ENCODE measurements at regions not wholly inside any gene's neighbourhood (a gene's known extent, or its start where the extent isn't known, plus 50 kb on each side); places are given as distances from the start of the nearest gene placed in this dataset.
"Not testable (repeated sequence)": the region's sequence is repeated elsewhere in the genome, so short reads cannot be mapped to it uniquely, and the experiment has no call there.

GRCh38 chr6:125647391-125647790, 102.0 kb upstream of the HEY2 start:
- intact Hi-C loops (cut with micrococcal nuclease) = loop anchor here (10.0 kb wide), 1 partner anchor 337 kb away; the partner anchor contains the start of gene TRMT11
- POLR2A ChIA-PET = no interaction called here
- H3K9me1 ChIP-seq (ENCODE audit: control insufficient read depth, insufficient read depth, low read length) = no peaks in the 10 kb centered on the region

DNA sequence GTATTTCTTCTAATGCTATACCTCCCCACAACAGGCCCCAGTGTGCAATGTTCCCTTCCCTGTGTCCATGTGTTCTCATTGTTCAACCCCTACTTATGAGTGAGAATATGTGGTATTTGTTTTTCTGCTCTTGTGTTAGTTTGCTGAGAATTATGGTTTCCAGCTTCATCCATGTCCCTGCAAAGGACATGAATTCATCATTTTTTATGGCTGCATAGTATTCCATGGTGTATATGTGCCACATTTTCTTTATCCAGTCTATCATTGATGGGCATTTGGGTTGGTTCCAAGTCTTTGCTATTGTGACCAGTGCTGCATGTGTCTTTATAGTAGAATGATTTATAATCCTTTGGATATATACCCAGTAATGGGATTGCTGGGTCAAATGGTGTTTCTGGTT, 95.7 kb upstream of the HEY2 start:
- H3K27ac ChIP-seq (ENCODE audit: extremely low read depth, low read depth, low read length); H3K9me1 ChIP-seq (ENCODE audit: control insufficient read depth, insufficient read depth, low read length); H3K4me2 ChIP-seq (ENCODE audit: insufficient read depth, low read length); DNase-seq (ENCODE audit: extremely low read depth in 1 of 4, low spot score in 3 of 4); H3K4me1 ChIP-seq (replicated peaks in 1 of 2; ENCODE audit: control insufficient read depth in 2 of 2, insufficient read depth in 2 of 2, low read length in 2 of 2); CTCF ChIA-PET (ENCODE audit: low intra/inter-chr PET ratio); intact Hi-C loops (cut with micrococcal nuclease); BruUV-seq (replicated peaks); FAIRE-seq; H3K79me2 ChIP-seq (ENCODE audit: control insufficient read depth, insufficient read depth, low read length); H2AFZ ChIP-seq (ENCODE audit: low read depth, low read length); ATAC-seq; H4K20me1 ChIP-seq (replicated peaks; ENCODE audit: control insufficient read depth, insufficient read depth, low read length); in situ Hi-C loops (cut with MboI); H3K9ac ChIP-seq (ENCODE audit: insufficient read depth in 1 of 2, low read depth in 2 of 2, low read length in 2 of 2); H3K27me3 ChIP-seq (ENCODE audit: control insufficient read depth in 2 of 2, insufficient read depth in 2 of 2, low read length in 2 of 2); H3K9me3 ChIP-seq (replicated peaks; ENCODE audit: control insufficient read depth, insufficient read depth, low read depth, low read length); H3K36me3 ChIP-seq (ENCODE audit: control insufficient read depth, insufficient read depth, low read length); POLR2A ChIA-PET; H3K4me3 ChIP-seq: not testable (repeated sequence)
- TF ChIP-seq ZNF146 (CRISPR knock-in tag; IDR thresholded peaks at IDR 0.05; ENCODE audit: unreplicated experiment) = peak; percentile 69

More at GRCh38 chr6:125647391-125647790, 102.0 kb upstream of the HEY2 start:
- Histone ChIP-seq H3K79me2 (ENCODE audit: control insufficient read depth, insufficient read depth, low read length) (no peaks in the 10 kb centered on the region), H3K9ac (ENCODE audit: insufficient read depth in 1 of 2, low read depth in 2 of 2, low read length in 2 of 2) (no peak overlapping the region), H3K4me2 (ENCODE audit: insufficient read depth, low read length) (no peak overlapping the region), H3K4me3 (no peak overlapping the region), H4K20me1 (replicated peaks; ENCODE audit: control insufficient read depth, insufficient read depth, low read length) (no peaks in the 10 kb centered on the region), H3K4me1 (replicated peaks in 1 of 2; ENCODE audit: control insufficient read depth in 2 of 2, insufficient read depth in 2 of 2, low read length in 2 of 2) (peaks cover 0 to 7% of the 10 kb centered on the region in 2 experiments; a peak in 1 of 5 replicates), H3K36me3 (ENCODE audit: control insufficient read depth, insufficient read depth, low read length) (no peaks in the 10 kb centered on the region), H3K27ac (ENCODE audit: extremely low read depth, low read depth, low read length) (no peak overlapping the region), H3K27me3 (ENCODE audit: control insufficient read depth in 2 of 2, insufficient read depth in 2 of 2, low read length in 2 of 2) (peaks cover 3 to 4% of the 10 kb centered on the region in 2 experiments; a peak in 1 of 5 replicates), H2AFZ (ENCODE audit: low read depth, low read length) (no peak overlapping the region), H3K9me3 (replicated peaks; ENCODE audit: control insufficient read depth, insufficient read depth, low read depth, low read length) (no peaks in the 10 kb centered on the region)
- no TSS peak for BruUV-seq (replicated peaks)
- in situ Hi-C loops (cut with MboI) = no loop called here
- DNase-seq (ENCODE audit: extremely low read depth in 1 of 4, low spot score in 3 of 4) (no peak), ATAC-seq (no peak), FAIRE-seq (no peak)
- CTCF ChIA-PET (ENCODE audit: low intra/inter-chr PET ratio) = no interaction called here
- 6% methylated on average over 4 of the region's 4 CpGs for WGBS (ENCODE audit: insufficient coverage, low coverage, missing lambda C conversion rate)
- TF ChIP-seq RBM25 (IDR thresholded peaks at IDR 0.05; ENCODE audit: low read depth, low read length, severe bottlenecking) = peak; percentile 35
- TF ChIP-seq ZNF146 (CRISPR knock-in tag; IDR thresholded peaks at IDR 0.05; ENCODE audit: unreplicated experiment) = peak; percentile 90
- peak; percentile 52; the same call in 1 of the 2 replicates for TF ChIP-seq BCOR (IDR thresholded peaks at IDR 0.05)
- no peak for TF ChIP-seq PYGO2 (tag; IDR thresholded peaks at IDR 0.05)
